ENCODE measurements at regions not wholly inside any gene's neighbourhood (a gene's known extent, or its start where the extent isn't known, plus 50 kb on each side); places are given as distances from the start of the nearest gene placed in this dataset.

DNA sequence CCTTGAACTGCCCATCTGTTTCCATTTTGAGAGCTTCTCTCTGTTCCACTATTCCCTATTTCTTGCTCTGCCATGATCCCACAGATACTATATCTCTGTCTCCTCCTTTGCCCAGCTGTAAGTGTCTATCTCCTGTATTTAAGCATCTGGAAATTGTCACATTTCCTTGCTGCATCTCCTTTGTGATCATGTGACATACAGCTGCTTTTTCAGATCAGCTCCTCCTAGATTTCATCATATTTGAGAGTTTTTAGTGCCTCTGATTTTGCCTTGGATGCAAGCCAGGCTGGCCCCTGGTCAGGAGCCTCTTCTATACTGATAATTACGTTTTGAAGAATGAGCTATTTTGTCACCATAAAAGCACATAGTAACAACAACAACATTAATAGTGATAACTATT is 131.7 kb upstream of the TNP1 start:
- no peaks in the 10 kb centered on the region for H3F3A ChIP-seq (replicated peaks; ENCODE audit: low read depth)
- H3K4me1 ChIP-seq (ENCODE audit: insufficient read depth), result no peaks in the 10 kb centered on the region
- no peaks in the 10 kb centered on the region for H4K20me1 ChIP-seq (replicated peaks; ENCODE audit: insufficient read depth)
- no peak overlapping the region for H3K4me3 ChIP-seq
- DNase-seq (ENCODE audit: low spot score) (no peak), ATAC-seq (no peak)
- no peak for TF ChIP-seq JUNB (IDR thresholded peaks at IDR 0.05; ENCODE audit: unreplicated experiment)
- no peak for TF ChIP-seq STAT1 (IDR thresholded peaks at IDR 0.05; ENCODE audit: unreplicated experiment)
- TF ChIP-seq ZNF462 (CRISPR knock-in tag; IDR thresholded peaks at IDR 0.05), result no peak
- no peak for TF ChIP-seq NANOG (IDR thresholded peaks at IDR 0.05; ENCODE audit: borderline replicate concordance)
- no peak for TF ChIP-seq POLR2AphosphoS5 (IDR thresholded peaks at IDR 0.05; ENCODE audit: low read depth)
- TF ChIP-seq ETS1 (IDR thresholded peaks at IDR 0.05), result no peak
- TF ChIP-seq, protein P1, sequence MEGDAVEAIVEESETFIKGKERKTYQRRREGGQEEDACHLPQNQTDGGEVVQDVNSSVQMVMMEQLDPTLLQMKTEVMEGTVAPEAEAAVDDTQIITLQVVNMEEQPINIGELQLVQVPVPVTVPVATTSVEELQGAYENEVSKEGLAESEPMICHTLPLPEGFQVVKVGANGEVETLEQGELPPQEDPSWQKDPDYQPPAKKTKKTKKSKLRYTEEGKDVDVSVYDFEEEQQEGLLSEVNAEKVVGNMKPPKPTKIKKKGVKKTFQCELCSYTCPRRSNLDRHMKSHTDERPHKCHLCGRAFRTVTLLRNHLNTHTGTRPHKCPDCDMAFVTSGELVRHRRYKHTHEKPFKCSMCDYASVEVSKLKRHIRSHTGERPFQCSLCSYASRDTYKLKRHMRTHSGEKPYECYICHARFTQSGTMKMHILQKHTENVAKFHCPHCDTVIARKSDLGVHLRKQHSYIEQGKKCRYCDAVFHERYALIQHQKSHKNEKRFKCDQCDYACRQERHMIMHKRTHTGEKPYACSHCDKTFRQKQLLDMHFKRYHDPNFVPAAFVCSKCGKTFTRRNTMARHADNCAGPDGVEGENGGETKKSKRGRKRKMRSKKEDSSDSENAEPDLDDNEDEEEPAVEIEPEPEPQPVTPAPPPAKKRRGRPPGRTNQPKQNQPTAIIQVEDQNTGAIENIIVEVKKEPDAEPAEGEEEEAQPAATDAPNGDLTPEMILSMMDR (conservative IDR thresholded peaks at IDR 0.05; ENCODE audit: low read depth in 2 of 2), result no peak
- no peak for TF ChIP-seq EZH2phosphoT487 (IDR thresholded peaks at IDR 0.05; ENCODE audit: unreplicated experiment)
- no peak for TF ChIP-seq CREB1 (CRISPR knock-in tag; IDR thresholded peaks at IDR 0.05; ENCODE audit: low read depth)
- TF ChIP-seq, protein P2, sequence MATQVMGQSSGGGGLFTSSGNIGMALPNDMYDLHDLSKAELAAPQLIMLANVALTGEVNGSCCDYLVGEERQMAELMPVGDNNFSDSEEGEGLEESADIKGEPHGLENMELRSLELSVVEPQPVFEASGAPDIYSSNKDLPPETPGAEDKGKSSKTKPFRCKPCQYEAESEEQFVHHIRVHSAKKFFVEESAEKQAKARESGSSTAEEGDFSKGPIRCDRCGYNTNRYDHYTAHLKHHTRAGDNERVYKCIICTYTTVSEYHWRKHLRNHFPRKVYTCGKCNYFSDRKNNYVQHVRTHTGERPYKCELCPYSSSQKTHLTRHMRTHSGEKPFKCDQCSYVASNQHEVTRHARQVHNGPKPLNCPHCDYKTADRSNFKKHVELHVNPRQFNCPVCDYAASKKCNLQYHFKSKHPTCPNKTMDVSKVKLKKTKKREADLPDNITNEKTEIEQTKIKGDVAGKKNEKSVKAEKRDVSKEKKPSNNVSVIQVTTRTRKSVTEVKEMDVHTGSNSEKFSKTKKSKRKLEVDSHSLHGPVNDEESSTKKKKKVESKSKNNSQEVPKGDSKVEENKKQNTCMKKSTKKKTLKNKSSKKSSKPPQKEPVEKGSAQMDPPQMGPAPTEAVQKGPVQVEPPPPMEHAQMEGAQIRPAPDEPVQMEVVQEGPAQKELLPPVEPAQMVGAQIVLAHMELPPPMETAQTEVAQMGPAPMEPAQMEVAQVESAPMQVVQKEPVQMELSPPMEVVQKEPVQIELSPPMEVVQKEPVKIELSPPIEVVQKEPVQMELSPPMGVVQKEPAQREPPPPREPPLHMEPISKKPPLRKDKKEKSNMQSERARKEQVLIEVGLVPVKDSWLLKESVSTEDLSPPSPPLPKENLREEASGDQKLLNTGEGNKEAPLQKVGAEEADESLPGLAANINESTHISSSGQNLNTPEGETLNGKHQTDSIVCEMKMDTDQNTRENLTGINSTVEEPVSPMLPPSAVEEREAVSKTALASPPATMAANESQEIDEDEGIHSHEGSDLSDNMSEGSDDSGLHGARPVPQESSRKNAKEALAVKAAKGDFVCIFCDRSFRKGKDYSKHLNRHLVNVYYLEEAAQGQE (IDR thresholded peaks at IDR 0.05; ENCODE audit: unreplicated experiment), result no peak
- TF ChIP-seq ZNF331 (CRISPR knock-in tag; IDR thresholded peaks at IDR 0.05; ENCODE audit: low read depth), result no peak
- TF ChIP-seq ZNF114 (CRISPR knock-in tag; IDR thresholded peaks at IDR 0.05), result no peak
- TF ChIP-seq EZH2 (IDR thresholded peaks at IDR 0.05; ENCODE audit: low read depth, unreplicated experiment), result no peak
- H3K9me2 ChIP-seq (ENCODE audit: insufficient read depth), result no peaks in the 10 kb centered on the region
- no peaks in the 10 kb centered on the region for H3K79me2 ChIP-seq (replicated peaks; ENCODE audit: insufficient read depth)
- Mint-ChIP-seq H3K27me3 (ENCODE audit: insufficient read depth, low read depth, poor library complexity) (no peaks in the 10 kb centered on the region), H3K4me1 (no peaks in the 10 kb centered on the region; the same call in 2 of the 3 replicates), H3K27ac (no peak overlapping the region), H3K36me3 (ENCODE audit: low read depth) (no peaks in the 10 kb centered on the region), H3K4me3 (no peak overlapping the region), H3K9me3 (no peaks in the 10 kb centered on the region; the same call in 2 of the 3 replicates)
- no peaks in the 10 kb centered on the region for H3K36me3 ChIP-seq (ENCODE audit: insufficient read depth)
- no peak overlapping the region for H3K4me2 ChIP-seq
- H2AFZ ChIP-seq, result no peak overlapping the region
- H3K27me3 ChIP-seq (ENCODE audit: insufficient read depth), result no peaks in the 10 kb centered on the region
- no peak overlapping the region for H3K27ac ChIP-seq (ENCODE audit: low read depth)
